Upper lobe of right lung (tissue), 1 donor: ENCODE measurements at regions not wholly inside any gene's neighbourhood (a gene's known extent, or its start where the extent isn't known, plus 50 kb on each side); places are given as distances from the start of the nearest gene placed in this dataset.

Source experiments
- ATAC-seq: fragments of 200-7000 bp; cut with Tn5 transposase; one replicate; pipeline ENCODE4 v1.9.1; 2020; ENCODE audit warnings: mild to moderate bottlenecking, moderate library complexity
- DNase-seq: peaks from one replicate; pipeline ENCODE4 v3.0.0-alpha.2; 2020
- H3K27ac ChIP-seq: fragments of 200-600 bp; one replicate; pipeline ENCODE4 v1.8.0; 2022
- H3K27me3 ChIP-seq: fragments of 200-600 bp; one replicate; pipeline ENCODE4 v1.8.0; 2022; ENCODE audit warnings: mild to moderate bottlenecking
- H3K36me3 ChIP-seq: fragments of 200-600 bp; one replicate; pipeline ENCODE4 v1.8.0; 2022
- H3K4me1 ChIP-seq: fragments of 200-600 bp; one replicate; pipeline ENCODE4 v1.8.0; 2022
- H3K4me3 ChIP-seq: fragments of 200-600 bp; one replicate; pipeline ENCODE4 v1.8.0; 2022; ENCODE audit warnings: mild to moderate bottlenecking
- H3K9me3 ChIP-seq: fragments of 200-600 bp; one replicate; pipeline ENCODE4 v1.8.0; 2022
- intact Hi-C: fragments of 100-400 bp; cut with DNase I; formaldehyde crosslinking; loops from one replicate; pipeline ENCODE4 v1.11.0; 2022
- TF ChIP-seq, protein P1 (sequence below): fragments of 200-600 bp; IDR thresholded peaks from one replicate; pipeline ENCODE4 v1.8.0; 2022; ENCODE audit warnings: antibody characterized with exemption
- donor health status: DM: no; HTN: yes; CAD: no; lungs with severe emphysema.

DNA sequence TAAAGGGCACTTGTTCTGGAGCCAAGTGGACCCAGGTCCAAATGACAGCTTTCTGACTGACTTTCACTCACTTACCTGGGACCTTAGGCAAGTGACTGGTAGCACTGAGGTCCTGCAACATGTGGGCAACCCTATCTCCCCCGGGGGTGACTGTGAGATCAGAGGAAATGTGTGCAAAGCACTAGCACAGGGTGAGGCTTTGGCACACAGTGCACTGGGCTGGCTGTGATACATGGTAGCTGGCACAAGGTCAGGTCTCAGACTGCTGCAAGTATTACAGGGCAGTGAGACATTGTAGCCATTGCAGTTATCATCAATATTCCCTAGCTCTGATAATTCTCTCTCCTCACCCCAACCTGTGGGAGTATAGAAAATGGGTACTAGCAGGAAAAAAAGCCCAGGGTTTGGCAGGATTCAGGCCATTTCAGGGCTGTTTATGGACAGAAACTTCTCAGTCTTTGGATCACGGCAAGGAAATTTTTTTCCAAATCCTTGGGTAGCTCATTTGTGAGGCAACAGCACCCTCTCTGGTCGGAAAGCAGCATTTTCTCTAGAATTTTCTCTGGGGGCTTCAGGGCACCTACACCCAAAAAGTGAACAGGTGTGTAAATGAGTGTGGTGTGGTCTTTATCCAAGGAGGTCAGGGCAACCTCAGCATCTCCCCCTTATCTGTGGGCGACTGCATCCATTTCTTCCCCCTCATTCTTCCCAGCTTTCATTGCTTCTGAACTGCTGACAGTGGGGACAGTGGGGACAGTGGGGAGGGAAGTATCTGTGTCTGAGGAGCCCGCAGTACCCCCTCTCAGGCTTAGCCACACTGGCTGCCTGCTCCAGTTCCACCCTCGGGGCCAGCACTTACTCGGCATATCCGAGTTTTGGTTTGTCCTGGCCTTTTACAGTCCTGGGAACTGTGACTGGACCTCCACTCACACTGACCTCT lies 148.7 kb upstream of the PHACTR3 start:
- Histone ChIP-seq H3K36me3 (no peaks in the 10 kb centered on the region), H3K27ac (no peak overlapping the region), H3K4me3 (no peak overlapping the region), H3K4me1 (no peaks in the 10 kb centered on the region), H3K9me3 (no peaks in the 10 kb centered on the region), H3K27me3 (no peaks in the 10 kb centered on the region)
- ATAC-seq (peak; percentile 19), DNase-seq (no peak)
- TF ChIP-seq, protein P1, sequence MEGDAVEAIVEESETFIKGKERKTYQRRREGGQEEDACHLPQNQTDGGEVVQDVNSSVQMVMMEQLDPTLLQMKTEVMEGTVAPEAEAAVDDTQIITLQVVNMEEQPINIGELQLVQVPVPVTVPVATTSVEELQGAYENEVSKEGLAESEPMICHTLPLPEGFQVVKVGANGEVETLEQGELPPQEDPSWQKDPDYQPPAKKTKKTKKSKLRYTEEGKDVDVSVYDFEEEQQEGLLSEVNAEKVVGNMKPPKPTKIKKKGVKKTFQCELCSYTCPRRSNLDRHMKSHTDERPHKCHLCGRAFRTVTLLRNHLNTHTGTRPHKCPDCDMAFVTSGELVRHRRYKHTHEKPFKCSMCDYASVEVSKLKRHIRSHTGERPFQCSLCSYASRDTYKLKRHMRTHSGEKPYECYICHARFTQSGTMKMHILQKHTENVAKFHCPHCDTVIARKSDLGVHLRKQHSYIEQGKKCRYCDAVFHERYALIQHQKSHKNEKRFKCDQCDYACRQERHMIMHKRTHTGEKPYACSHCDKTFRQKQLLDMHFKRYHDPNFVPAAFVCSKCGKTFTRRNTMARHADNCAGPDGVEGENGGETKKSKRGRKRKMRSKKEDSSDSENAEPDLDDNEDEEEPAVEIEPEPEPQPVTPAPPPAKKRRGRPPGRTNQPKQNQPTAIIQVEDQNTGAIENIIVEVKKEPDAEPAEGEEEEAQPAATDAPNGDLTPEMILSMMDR, result peak; percentile 56
- intact Hi-C loops, result no loop called here

DNA sequence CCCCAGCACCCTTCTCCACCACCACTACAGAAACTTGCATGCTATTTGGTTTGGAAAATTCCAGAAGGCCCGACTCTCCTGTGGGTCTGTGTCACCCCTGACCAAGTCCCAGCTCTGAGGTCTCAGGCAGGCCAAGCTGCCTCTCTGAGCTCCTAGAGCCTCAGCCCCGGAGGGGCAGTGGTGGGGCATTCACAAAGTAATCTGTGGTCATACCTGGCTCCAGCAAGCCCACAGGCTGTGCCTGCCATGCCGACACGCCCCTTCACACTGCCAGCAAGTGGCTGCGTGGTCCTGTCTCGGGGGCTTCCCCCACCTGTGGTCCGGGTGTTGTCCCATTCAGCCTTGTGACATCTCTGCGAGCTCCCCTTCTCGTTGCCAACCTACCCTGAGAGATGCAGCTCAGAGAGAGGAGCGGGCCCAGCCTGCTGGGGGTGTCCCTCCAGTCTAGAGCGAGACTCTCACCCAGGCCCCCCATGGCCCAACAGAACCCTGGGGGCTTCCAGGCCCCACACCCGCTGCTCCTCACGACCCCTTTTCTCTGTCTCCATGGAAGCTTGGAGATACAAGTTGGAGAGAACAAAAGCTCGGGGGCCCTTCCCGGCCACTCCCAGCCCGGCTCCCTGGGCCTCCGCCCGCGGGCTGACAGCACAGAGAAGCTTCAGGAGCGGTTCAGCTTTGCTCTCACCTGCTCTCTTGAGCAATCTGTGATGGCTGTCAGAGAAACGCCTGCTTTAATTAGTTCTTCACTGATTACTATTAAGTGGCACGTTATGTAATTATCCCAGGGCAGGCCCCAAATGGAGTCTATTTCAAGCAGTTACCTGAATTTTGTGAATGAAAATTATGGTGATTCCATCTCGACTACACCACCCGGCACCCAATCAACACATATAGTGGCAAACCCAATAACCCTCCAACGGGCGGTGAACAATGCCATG lies 147.7 kb upstream of the PHACTR3 start:
- DNase-seq (no peak), ATAC-seq (no peak)
- Histone ChIP-seq H3K4me3 (no peak overlapping the region), H3K36me3 (no peaks in the 10 kb centered on the region), H3K4me1 (no peaks in the 10 kb centered on the region), H3K27me3 (no peaks in the 10 kb centered on the region), H3K9me3 (no peaks in the 10 kb centered on the region), H3K27ac (no peak overlapping the region)
- TF ChIP-seq, protein P1, result no peak
- intact Hi-C loops, result no loop called here

DNA sequence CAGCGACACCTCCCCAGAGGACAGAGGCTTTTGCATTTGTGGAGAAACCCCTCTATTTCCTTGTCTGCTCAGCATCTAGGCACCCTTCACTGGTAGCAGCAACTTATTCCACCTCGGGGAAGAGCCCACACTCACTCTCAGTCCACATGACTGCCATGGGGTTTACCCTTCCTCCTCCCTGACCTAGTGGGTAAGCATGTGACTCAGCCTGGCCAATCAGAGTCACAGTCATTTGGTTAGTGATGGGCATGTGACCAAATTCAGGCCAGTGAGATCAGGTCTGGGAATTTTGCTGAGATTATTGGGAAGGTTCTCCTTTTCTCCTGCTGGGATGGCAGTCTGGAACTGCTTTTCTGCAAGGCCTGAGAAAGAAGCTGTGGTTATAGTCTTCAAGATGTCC lies 145.7 kb upstream of the PHACTR3 start:
- TF ChIP-seq, protein P1, result no peak
- no peaks in the 10 kb centered on the region for H3K27me3 ChIP-seq
- H3K9me3 ChIP-seq, result no peaks in the 10 kb centered on the region
- no peaks in the 10 kb centered on the region for H3K4me1 ChIP-seq
- no peak overlapping the region for H3K4me3 ChIP-seq
- no peak overlapping the region for H3K27ac ChIP-seq
- H3K36me3 ChIP-seq, result no peaks in the 10 kb centered on the region
- intact Hi-C loops, result no loop called here
- no peak for DNase-seq
- ATAC-seq, result no peak

DNA sequence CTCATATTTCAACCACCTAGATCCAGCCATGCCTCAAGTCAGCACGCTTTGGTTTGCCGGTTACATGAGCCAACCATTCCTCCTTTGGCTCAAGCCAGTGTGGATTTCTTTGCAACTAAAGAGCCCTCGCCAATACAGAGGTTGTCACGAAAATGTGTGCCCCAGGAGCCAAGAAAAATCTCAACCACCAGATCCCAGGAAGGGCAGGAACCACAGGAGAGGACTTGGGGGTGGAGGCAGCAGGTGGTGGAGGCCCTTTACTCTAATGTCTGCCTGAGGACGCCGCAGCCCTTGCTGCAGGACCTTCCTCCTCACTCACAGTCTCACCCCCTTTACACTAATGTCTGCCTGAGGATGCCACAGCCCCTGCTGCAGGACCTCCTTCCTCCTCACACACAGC lies 144.8 kb upstream of the PHACTR3 start:
- H3K4me3 ChIP-seq, result no peak overlapping the region
- H3K36me3 ChIP-seq, result no peaks in the 10 kb centered on the region
- no peaks in the 10 kb centered on the region for H3K9me3 ChIP-seq
- TF ChIP-seq, protein P1, result no peak
- no peak overlapping the region for H3K27ac ChIP-seq
- DNase-seq (no peak), ATAC-seq (no peak)
- no peaks in the 10 kb centered on the region for H3K27me3 ChIP-seq
- intact Hi-C loops, result no loop called here
- H3K4me1 ChIP-seq, result no peaks in the 10 kb centered on the region

DNA sequence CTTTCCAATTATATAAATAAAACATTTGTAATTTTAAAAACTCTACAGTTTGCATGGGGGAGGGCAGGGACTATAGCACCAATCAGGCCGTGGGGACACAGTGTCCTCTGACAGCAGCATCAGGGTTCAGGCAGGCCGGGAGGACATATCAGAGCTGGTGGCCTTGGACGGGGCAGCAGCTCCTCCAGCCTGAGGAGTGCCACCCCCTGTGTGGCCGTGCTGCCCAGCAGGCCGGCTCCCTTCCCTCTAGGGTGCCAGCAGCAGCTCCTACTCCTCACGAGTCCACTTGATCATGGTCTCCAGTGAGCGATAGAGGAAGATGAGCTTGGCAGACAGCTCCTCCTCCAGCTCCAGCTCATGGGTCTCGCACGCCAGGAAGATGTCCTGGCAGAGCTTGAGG lies 144.0 kb upstream of the PHACTR3 start:
- H3K27me3 ChIP-seq, result no peaks in the 10 kb centered on the region
- TF ChIP-seq, protein P1, result no peak
- H3K4me1 ChIP-seq, result no peaks in the 10 kb centered on the region
- H3K36me3 ChIP-seq, result no peaks in the 10 kb centered on the region
- DNase-seq (no peak), ATAC-seq (no peak)
- H3K9me3 ChIP-seq, result no peaks in the 10 kb centered on the region
- H3K4me3 ChIP-seq, result no peak overlapping the region
- intact Hi-C loops, result no loop called here
- no peak overlapping the region for H3K27ac ChIP-seq
